Islet precursor cell (in vitro differentiated cells): ENCODE measurements at regions not wholly inside any gene's neighbourhood (a gene's known extent, or its start where the extent isn't known, plus 50 kb on each side); places are given as distances from the start of the nearest gene placed in this dataset.
"Not testable (repeated sequence)": the region's sequence is repeated elsewhere in the genome, so short reads cannot be mapped to it uniquely, and the experiment has no call there.

Source experiments
- DNase-seq: peaks from one replicate; pipeline ENCODE4 v3.0.0-alpha.2; 2018

DNA sequence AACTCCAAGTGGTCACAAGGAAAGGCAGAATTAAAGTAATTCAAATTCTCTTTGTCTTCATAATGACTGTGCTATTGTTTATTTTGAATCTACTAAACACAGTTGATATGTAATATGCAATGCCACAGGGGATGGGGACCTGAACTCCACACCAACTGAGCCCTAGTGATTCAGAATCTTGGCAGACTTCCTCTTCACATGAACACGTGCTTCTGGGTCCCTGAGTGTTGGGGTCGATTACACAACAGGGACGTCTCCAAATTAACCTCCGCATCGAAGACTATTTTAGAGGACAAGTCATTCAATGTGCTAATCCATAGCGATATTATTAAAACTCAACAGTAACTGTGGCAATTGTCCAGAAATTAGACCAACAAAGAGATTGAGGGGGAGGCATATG lies 95.3 kb upstream of the CARD11 start:
- no peak for DNase-seq

DNA sequence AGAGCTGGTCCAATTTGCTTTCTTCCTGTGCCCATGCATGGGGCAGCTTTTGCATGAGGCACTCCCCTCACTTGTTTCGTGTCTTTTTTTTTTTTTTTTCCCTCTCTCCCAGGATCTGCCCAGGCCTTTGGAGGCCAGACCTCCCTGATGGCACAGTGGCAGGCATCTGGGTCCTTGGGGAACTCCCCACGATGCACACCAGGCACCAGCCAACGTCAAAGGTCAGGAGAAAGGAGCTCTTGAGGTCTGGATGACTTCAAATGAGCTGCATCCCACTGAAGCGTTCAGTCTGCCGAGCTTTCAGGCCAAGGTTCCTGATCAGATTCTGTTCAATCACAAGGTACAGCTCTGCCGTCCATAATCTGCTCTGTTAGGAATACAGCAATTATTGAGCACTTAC lies 97.2 kb upstream of the CARD11 start:
- no peak for DNase-seq

DNA sequence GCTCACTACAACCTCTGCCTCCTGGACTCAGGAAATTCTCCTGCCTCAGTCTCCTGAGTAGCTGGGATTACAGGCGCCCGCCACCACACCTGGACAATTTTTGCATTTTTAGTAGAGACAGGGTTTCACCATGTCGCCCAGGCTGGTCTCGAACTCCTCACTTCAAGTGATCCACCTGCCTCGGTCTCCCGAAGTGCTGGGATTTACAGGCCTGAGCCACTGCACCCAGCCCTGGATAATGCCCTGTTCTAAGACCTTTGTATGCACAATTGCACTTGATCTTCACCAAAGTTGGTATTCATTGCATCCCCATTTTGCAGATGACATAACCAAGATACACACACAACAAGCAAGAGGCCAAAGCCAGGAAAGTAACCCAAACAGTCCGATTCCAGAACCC lies 97.7 kb upstream of the CARD11 start:
- DNase-seq = no peak

DNA sequence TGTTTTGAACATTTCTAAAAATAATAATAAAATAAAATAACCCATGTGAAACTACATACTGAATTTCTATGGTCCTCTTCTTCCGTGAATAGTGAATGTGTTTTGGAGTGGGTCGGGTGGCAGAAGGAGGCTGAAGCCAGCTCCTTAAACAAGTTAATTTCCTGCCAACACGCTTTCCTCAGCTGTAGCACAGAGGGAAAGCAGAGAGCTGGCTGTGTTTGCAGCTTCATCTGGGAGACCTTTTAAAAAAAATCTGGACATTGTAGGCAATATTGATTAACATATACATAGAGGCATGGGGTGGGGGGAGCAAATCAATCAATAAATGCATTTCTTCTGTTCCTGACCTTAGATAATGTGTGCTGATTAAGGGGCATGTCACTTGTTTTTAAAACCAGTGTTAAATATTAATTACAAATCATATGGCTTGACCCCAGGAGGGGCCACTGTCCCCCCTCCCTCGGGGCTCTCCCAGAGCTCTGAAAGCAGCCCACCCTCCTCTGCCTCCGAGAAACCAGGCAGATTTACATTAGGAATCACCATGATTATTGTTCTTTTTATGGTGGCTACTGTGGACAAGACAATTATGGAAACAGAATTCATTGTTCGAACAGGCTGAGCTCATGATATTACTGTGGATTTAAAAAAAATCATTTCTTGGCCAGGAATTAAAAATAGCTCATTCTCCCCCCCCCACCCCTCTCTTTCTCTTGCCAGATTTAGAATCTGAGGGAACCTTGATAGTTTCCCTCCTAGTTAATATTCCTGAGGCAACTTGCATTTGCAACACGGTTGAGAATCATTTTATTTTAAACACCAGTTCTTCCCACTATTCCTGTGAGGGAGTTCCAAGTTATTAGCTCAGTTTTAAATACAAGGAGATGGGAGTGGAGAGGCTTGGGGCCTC lies 100.5 kb upstream of the CARD11 start:
- DNase-seq = no peak

DNA sequence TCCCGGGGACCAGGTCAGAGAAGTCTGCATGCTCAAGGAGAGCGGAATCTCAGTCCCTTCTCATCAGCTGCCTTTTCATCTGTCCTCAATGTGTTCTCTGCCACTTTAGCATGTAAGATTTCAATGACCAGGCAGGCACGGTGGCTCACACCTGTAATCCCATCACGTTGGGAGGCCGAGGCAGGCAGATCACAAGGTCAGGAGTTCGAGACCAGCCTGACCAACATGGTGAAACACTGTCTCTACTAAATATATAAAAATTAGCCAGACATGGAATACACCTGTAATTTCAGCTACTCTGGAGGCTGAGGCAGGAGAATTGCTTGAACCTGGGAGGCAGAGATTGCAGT lies 101.1 kb upstream of the CARD11 start:
- DNase-seq = not testable (repeated sequence)

DNA sequence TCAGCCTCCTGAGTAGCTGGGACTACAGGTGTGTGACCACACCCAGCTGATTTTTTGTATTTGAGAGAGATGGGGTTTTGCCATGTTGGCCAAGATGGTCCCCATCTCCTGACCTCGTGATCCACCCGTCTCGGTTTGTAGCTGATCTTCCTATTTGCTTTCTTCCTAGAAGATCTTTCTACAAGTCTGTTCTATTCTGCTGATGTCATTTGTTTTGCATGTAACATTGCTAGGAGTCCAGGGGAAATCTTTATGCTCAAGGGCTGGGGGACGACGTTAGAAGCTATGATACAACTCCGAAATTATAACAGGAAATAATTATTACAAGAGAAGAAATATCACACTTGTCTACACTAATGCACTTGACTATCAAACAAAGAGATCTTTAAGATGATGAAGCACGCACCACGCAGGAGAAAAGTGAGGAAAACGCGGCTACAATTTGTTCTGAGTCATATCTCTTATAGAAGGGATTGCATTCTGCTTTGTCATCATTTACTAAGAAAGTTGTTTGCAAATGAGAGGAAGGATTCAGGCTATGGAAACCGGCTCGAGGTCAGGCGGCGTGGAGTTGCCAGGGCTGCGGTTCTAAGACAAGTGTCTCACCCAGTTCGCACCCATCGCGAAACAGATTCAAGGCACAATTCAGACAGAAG lies 103.0 kb upstream of the CARD11 start:
- DNase-seq = no peak

DNA sequence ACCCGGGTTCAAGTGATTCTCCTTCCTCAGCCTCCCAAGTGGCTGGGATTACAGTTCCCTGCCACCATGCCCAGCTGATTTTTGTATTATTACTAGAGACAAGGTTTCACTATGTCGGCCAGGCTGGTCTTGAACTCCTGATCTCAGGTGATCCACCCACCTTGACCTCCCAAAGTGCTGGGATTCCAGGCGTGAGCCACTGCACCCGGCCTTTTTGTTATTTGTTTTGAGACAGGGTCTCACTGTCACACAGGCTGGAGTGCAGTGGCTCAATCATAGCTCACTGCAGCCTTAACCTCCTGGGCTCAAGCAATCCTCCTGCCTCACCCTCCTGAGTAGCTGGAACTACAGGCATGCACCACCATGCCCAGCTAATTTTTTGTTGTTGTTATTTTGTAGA lies 104.8 kb upstream of the CARD11 start:
- DNase-seq = not testable (repeated sequence)

DNA sequence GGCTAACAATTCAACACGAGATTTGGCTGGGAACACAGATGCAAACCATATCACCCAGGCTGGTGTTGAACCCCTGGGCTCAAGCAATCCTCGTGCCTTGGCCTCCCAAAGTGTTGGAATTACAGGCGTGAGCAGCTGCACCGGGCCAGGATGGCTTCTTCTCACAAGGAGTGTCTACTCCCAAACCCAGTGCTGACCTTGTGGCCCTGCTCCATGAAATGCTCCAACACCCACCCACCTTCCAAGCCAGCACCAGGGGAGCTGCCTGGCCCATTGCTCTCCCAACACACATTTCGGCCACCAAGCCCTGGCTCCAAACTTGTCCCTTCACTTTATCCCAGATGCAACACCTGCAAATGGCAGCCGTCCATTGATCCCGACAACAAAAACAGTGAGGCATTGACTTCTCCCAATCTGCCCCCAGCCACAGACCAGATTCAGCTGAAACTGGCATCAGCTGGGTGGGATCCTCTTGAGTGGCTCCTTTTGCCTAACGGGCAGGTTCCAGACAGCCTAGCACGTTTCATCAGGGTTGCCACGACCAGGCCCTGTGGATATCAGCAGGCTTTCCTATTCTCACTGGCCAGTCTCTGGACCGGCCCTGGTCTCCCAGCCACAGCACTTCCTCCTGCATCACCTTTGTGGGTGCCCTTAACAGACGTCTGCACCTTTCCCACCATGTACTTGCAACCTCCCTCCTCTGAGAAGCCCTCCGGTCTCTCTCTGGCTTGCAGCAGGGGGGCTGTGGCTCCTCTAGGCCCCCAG lies 105.7 kb upstream of the CARD11 start:
- no peak for DNase-seq

DNA sequence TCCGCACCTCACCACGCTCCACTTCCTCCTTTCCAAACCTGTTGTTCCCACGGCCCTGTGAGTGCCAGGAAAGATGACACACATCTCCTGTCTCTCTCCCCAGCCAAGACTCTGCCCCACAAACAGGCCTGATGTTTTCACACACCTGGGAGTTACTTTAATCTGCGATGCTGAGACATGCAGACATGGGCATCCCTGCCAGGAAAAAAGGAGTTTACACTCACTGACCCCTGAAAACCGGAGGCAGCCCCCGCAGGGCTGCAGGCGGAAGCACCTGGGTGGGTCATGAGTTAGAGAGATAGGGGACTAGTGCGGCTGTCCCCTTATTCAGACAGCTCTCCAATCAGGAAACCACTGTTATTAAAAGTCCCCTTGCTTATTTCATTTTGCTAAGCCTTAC lies 106.4 kb upstream of the CARD11 start:
- DNase-seq = no peak

DNA sequence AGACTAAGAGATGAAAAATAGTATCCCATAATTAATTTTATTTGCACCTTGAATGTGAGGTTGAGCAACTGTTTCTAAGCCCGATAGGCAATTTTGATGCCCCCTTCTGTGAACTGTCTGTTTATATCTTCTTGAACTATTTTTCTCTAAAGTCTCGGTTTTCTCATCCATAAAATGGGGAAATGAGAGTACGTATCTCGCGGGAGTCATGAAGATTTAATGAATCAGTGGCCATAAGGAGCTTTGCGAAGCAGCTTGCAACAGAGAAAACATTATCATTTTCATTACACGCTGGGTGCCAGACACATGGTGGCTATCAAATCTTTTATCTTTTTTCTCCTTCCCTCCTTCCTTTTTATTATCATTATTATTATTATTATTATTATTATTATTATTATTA lies 108.1 kb upstream of the CARD11 start:
- DNase-seq = no peak

DNA sequence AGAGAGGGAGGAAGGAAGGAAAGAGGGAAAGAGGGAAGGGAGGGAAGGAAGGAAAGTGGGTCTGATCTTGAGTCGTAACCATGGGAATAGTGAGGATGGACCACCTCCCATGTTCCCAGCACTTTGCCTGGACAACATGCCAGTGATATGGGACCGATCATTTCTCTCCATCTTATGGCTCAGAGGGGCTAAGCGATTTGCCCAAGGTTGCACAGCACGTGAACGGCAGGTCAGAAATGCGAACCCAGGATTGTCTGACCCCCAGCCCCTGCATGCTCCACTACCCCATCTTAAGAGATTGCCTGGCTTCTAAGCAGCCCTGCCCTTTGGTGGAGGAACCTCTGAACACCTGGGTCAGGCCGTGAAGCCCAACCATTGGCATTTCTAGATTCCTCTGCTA lies 109.0 kb upstream of the CARD11 start:
- no peak for DNase-seq

DNA sequence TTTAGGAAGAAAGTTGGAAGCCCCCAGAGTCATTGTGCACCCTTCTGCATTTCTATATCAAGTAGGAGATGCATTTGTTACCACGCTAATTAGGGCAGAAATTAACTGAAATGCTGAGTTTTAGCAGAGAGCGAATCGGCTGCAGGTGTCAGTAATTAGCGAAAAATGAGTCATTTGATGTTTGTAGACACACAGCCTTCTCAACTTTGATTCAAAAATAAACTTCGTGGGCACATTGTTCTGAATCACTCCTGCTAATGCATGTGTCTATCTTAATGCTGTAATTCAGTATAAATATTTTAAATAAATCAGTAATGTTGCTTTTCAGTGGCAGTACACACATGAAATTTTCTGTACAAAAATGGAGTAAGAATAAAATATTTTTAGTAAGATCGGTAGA lies 109.5 kb upstream of the CARD11 start:
- no peak for DNase-seq

DNA sequence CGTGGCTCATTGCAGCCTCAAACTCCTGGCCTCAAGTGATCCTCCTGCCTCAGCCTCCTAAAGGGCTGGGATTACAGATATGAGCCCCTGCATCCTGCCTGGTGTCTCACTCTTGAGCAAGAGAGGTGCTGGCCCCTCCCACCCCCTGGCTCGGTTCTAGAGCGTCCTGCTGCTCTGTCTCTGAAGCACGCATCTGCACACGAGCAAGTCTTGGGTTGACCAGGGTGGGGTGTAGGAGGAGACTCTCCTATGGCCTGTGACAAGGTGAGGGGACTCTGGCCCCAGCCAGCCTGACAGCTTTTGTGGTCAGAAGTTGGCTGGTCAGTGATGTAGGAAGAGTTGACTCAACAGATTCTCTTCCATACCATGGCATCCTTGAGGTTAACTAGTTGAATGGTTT lies 110.7 kb upstream of the CARD11 start:
- no peak for DNase-seq

DNA sequence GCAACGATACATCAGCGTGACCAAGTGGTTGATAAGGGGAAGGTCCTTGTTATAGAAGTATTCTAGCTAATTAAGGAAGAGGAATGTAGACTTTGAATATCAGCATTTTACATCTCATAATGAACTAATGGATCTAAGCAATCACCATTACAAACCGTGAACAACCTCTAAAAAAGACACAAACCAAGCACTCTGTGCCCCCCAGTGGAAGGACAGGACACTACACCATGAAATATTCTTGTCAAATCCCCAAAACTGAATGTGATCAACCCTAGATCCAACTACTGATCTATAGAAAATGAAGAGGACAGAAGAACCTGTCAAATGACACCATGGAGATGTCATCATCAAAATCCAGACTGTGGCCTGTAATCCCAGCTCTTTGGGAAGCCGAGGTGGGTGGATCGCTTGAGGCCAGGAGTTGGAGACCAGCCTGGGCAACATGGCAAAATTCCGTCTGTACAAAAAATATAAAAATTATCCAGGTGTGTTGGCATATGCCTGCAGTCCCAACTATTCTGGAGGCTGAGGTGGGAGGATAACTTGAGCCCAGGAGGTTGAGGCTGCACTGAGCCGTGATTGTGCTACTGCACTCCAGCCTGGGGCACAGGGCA lies 111.3 kb upstream of the CARD11 start:
- DNase-seq = no peak

DNA sequence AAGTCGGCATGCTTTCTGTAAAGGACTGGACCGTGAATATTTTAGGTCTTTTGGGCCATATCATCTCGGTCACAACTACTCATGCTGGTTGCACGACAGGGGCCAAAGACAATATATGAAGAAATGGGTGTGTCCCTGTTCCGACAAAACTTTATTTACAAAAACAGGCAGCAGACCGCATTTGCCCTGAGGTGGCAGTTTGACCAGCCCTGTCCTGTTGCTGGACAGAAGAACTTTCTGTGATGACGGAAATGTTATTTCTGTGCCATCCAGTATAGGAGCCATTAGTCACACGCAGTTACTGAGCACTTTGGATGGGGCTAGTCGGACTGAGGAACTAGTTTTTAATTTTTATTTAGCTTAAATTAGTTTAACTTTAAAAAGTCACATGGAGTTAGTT lies 112.8 kb upstream of the CARD11 start:
- DNase-seq = no peak

DNA sequence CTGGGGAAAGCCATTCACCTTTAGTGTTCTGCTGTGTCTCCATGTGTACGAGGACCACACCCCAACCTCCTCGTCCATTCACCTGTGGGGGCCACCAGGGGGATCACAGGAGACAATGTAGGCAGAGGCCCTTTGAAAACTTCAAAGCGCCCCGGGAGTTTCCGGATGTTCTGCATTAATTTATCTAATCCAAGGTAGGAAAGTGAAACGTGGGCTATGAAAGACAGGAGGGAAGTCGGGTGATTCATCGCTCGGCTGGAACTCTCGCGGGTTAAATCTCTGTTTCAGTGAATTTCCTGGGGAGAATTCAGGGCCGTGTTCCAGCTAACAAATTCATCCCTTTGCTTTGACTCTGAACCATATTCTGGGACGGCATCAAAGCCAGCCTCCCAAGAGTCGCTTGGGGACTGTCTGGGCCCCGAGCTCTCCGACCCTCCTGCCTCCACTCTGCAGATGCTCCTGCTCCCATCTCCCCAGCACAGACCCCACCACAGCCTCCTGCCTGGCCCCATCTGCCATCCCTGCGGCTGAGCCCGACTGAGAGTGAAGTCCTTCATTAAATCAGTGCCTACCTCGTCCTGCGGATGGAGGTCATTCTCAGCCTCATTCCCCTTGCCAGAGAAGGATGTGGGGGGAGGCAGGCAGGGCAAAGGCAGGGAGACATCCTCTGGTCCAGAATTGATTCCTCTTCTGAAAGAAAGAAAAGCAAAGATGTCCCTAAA lies 114.1 kb upstream of the CARD11 start:
- DNase-seq = no peak

DNA sequence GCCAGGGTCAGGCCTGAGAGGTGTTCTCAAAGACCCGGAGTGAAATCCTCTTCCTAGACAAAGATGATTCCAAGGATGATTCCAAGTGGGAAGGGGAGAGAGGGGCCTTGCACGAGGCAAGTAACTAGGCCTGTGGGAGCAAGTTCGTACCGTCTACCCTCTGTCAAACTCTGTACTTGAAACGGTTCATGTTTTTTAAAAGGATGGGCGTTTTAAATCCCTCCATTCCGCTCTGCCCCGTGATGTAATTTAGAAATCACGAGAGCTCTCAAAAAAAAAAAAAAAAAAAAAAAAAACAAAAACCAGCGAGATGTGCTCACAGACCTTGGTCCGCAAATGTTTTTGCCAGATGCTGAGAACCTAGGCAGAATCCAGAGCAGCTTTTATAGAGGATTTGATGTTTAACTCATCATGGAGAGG lies 114.7 kb upstream of the CARD11 start:
- no peak for DNase-seq

DNA sequence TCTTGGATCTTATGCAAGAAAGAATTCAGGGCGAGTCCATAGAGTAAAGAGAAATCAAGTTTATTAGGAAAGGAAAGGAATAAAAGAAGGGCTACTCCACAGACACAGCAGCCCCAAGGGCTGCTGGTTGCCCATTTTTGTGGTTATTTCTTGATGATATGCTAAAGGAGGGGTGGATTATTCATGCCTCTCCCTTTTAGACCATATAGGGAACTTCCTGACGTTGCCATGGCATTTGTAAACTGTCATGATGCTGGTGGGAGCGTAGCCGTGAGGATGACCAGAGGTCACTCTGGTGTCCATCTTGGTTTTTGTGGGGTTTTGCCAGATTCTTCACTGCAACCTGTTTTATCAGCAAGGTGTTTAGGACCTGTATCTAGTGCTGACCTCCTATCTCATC lies 115.4 kb upstream of the CARD11 start:
- no peak for DNase-seq

DNA sequence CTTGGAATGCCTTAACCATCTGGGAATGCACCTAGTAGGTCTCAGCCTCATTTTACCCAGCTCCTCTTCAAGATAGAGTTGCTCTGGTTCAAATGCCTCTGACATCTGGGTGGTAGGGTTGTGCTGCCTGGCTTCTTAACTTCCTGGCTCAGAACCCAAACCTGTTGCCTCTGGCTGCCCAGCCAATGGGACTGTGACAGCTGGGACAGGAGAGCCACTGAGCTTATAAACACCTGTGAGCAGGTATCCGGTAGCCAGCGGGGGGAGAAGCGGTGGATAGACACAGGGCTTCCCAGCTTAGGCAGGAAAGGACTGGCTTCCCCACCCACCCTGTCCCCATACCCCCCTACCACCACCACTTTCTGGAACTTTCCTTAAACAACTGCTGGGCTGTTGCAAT lies 115.8 kb upstream of the CARD11 start:
- DNase-seq = no peak

DNA sequence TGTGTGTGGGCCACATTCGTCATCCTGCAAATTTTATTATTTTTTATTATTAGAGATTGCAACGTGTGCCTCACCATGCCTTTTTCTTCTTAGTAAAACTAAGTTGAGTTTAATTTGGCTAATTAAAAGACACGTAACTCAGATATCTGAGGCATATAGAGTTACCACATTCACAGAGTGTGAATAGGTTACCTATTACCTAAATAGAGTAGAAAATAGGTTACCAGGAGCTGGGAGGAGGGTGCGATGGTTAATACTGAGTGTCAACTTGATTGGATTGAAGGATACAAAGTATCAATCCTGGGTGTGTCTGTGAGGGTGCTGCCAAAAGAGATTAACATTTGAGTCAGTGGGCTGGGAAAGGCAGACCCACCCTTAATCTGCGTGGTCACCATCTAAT lies 116.3 kb upstream of the CARD11 start:
- DNase-seq = not testable (repeated sequence)

DNA sequence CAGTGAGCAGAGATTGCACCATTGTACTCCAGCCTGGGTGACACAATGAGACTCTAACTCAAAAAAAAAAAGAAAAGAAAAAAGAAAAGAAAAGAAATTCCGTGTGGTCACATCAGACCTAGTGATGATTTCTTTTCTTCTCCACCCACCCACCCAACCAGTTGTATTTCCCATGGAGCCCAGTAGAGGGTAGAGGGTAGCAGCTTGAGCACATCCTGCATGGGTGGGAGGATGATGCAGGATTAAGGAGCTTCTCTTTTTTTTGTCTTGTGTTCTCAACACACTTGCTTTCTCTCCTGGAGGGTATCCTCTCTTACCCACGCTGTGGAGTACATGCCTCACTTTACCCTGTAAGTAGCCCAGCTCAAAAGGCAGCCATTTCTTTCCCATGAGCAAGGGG lies 118.6 kb upstream of the CARD11 start:
- DNase-seq = no peak

DNA sequence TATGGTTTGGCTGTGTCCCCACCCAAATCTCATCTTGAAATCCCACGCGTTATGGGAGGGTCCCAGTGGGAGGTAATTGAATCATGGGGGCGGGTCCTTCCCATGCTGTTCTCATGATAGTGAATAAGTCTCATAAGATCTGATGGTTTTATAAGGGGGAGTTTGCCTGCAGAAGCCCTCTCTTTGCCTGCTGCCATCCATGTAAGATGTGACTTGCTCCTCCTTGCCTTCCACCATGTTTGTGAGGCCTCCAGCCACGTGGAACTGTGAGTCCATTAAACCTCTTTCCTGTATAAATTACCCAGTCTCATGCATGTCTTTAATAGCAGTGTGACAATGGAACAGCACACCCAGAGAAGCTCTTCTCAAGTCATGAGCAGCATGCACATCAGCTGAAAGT lies 119.1 kb upstream of the CARD11 start:
- not testable (repeated sequence) for DNase-seq

DNA sequence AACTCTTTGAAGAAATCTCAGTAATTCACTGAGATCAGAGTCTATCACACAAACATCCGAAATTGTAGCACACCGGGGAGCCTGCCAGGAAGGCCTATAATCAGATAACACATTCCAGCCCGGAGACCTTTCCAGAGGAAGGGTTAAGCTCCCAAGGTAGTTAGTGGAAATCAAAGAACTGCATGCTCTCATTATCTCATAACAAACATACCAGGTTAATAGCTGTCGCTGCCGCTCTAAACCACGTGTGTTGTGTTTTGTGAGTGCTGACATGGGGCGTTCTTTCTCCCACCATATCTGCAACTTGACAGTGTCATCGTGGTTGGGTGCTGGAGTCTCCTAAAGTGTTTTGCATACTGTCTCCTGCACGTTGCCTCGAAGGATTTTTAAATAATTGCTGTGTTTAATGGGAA lies 120.7 kb upstream of the CARD11 start:
- DNase-seq = peak; percentile 92
